Spleen (tissue), 11 donors: ENCODE measurements at regions not wholly inside any gene's neighbourhood (a gene's known extent, or its start where the extent isn't known, plus 50 kb on each side); places are given as distances from the start of the nearest gene placed in this dataset.

ENCODE experiments used
- DNase-seq: peaks from one replicate; pipeline ENCODE4 v3.0.0-alpha.2; 2020
- H3K27ac ChIP-seq, 8 donors: fragments of 200-600 bp; sonication (generic) in 7 of 8; 1 replicate in 4 of 8; 2 replicates in 4 of 8; pipeline versions ENCODE4 v1.5.0 to v1.8.0; 2016 to 2021; ENCODE audit warnings: inconsistent platforms in 4 of 8, mild to moderate bottlenecking in 4 of 8, moderate library complexity in 1 of 8
- H3K27me3 ChIP-seq, 7 donors: fragments of 200-600 bp; sonication (generic) in 6 of 7; replicated peaks in 1 of 7; 1 replicate in 4 of 7; 2 replicates in 3 of 7; pipeline versions ENCODE4 v1.5.0 to v1.8.0; 2016 to 2021; ENCODE audit warnings: inconsistent platforms in 3 of 7, mild to moderate bottlenecking in 1 of 7
- H3K36me3 ChIP-seq, 6 donors: fragments of 200-600 bp; sonication (generic) in 5 of 6; 1 replicate in 4 of 6; 2 replicates in 2 of 6; pipeline versions ENCODE4 v1.5.0 to v1.8.0; 2016 to 2021; ENCODE audit warnings: inconsistent platforms in 2 of 6
- H3K4me1 ChIP-seq, 6 donors: fragments of 200-600 bp; sonication (generic) in 5 of 6; 1 replicate in 3 of 6; 2 replicates in 3 of 6; pipeline versions ENCODE4 v1.5.0 to v1.8.0; 2016 to 2021; ENCODE audit warnings: inconsistent platforms in 3 of 6
- H3K4me3 ChIP-seq, 8 donors: fragments of 200-600 bp; sonication (generic) in 7 of 8; 1 replicate in 4 of 8; 2 replicates in 4 of 8; pipeline versions ENCODE4 v1.5.0 to v1.8.0; 2016 to 2021; ENCODE audit warnings: inconsistent platforms in 4 of 8, mild to moderate bottlenecking in 4 of 8, moderate library complexity in 2 of 8
- H3K9me3 ChIP-seq, 8 donors: fragments of 200-600 bp; sonication (generic) in 7 of 8; 1 replicate in 4 of 8; 2 replicates in 4 of 8; pipeline versions ENCODE4 v1.5.0 to v1.8.0; 2016 to 2021; ENCODE audit warnings: inconsistent platforms in 4 of 8
- CTCF ChIP-seq, 11 experiments: fragments of 200-600 bp in 7 of 11; fragments of 450-650 bp in 4 of 11; sonication (generic) in 4 of 11; IDR thresholded peaks in 8 of 11; conservative IDR thresholded peaks in 3 of 11; 1 replicate in 7 of 11; 2 replicates in 4 of 11; pipeline versions ENCODE4 v1.4.0 to v1.8.0; 2016 to 2021; ENCODE audit warnings: antibody characterized with exemption in 11 of 11, inconsistent platforms in 4 of 11, mild to moderate bottlenecking in 1 of 11
- POLR2A ChIP-seq, 3 donors: fragments of 450-650 bp; IDR thresholded peaks; one replicate each; pipeline ENCODE4 v1.5.1; 2017; ENCODE audit warnings: antibody characterized with exemption in 3 of 3, mild to moderate bottlenecking in 1 of 3
- POLR2AphosphoS5 ChIP-seq, 3 donors: sonication (generic); formaldehyde crosslinking; IDR thresholded peaks; one replicate each; pipeline ENCODE4 v1.5.1; 2017; ENCODE audit warnings: antibody characterized with exemption in 3 of 3
- WGBS, 5 donors: extraction: QIAGEN DNeasy Blood & Tissue Kit in 3 of 5; methylation state at CpG; one replicate each; pipeline versions ENCODE4 v1.1.5 to v1.1.7; 2013 to 2018; 5-methylcytosine and 5-hydroxymethylcytosine counted together
- intact Hi-C: fragments of 100-400 bp; cut with DNase I; formaldehyde crosslinking; loops from one replicate; pipeline ENCODE4 v1.15.0; 2023; ENCODE audit warnings: low total_unique reads
- donor health status: healthy with polysubstance abuse.
- donor health status: DM: no; HTN: no; CAD: no; lungs with moderate emphysema.
- donor health status: DM: no; HTN: no; CAD: no.
- donor health status: Bipolar disorder and iron deficiency.
- donor health status: healthy.
- donor health status: DM: no; HTN: no; CAD: no.
- donor health status: DM: yes; HTN: yes; CAD: no.

- Histone ChIP-seq H3K4me1 (no peaks in the 10 kb centered on the region), H3K27me3 (no peaks in the 10 kb centered on the region), H3K27ac (no peak overlapping the region), H3K4me3 (no peak overlapping the region), H3K36me3 (no peaks in the 10 kb centered on the region), H3K9me3 (no peaks in the 10 kb centered on the region)
- TF ChIP-seq POLR2AphosphoS5 (IDR thresholded peaks at IDR 0.05): no peak
- no peak for TF ChIP-seq CTCF (IDR thresholded peaks at IDR 0.05 in 8 of 11, conservative IDR thresholded peaks at IDR 0.05 in 3 of 11)
- TF ChIP-seq POLR2A (IDR thresholded peaks at IDR 0.05): no peak
- DNase-seq: no peak
- WGBS, 5 donors: 44 to 64% (median 57%) methylated on average over 5 of the region's 5 CpGs
- intact Hi-C loops: no loop called here
Measured at GRCh38 chr18:72673242-72673641, 129.1 kb upstream of the CBLN2 start.

GRCh38 chr18:72672364-72673184 lies 128.4 kb upstream of the CBLN2 start:
- H3K27ac ChIP-seq: no peak overlapping the region
- 66 to 74% (median 70%) methylated on average over 11 of the region's 11 CpGs for WGBS, 5 donors
- no peaks in the 10 kb centered on the region for H3K27me3 ChIP-seq
- intact Hi-C loops: no loop called here
- no peaks in the 10 kb centered on the region for H3K9me3 ChIP-seq
- no peaks in the 10 kb centered on the region for H3K4me1 ChIP-seq
- no peaks in the 10 kb centered on the region for H3K36me3 ChIP-seq
- H3K4me3 ChIP-seq: no peak overlapping the region
- TF ChIP-seq POLR2AphosphoS5 (IDR thresholded peaks at IDR 0.05) (no peak), CTCF (IDR thresholded peaks at IDR 0.05 in 8 of 11, conservative IDR thresholded peaks at IDR 0.05 in 3 of 11) (peak in 8 of 11 experiments; percentile 20 to 61 (median 53))
- DNase-seq: no peak

- H3K4me3 ChIP-seq: no peak overlapping the region
- no peak for DNase-seq
- WGBS, 5 donors: 74 to 97% (median 83%) methylated on average over 3 to 6 of the region's 6 CpGs
- H3K4me1 ChIP-seq: no peaks in the 10 kb centered on the region
- no peaks in the 10 kb centered on the region for H3K36me3 ChIP-seq
- no peak overlapping the region for H3K27ac ChIP-seq
- TF ChIP-seq POLR2A (IDR thresholded peaks at IDR 0.05) (no peak), POLR2AphosphoS5 (IDR thresholded peaks at IDR 0.05) (no peak), CTCF (IDR thresholded peaks at IDR 0.05 in 8 of 11, conservative IDR thresholded peaks at IDR 0.05 in 3 of 11) (no peak)
- no peaks in the 10 kb centered on the region for H3K27me3 ChIP-seq
- intact Hi-C loops: no loop called here
- H3K9me3 ChIP-seq: peaks cover 0 to 4% (median 0%) of the 10 kb centered on the region in 8 donors
Measured at GRCh38 chr18:72667932-72668331, 123.8 kb upstream of the CBLN2 start.

- H3K36me3 ChIP-seq: no peaks in the 10 kb centered on the region
- intact Hi-C loops: no loop called here
- 50 to 71% (median 63%) methylated on average over 3 of the region's 3 CpGs for WGBS, 5 donors
- no peaks in the 10 kb centered on the region for H3K27me3 ChIP-seq
- no peaks in the 10 kb centered on the region for H3K9me3 ChIP-seq
- TF ChIP-seq POLR2AphosphoS5 (IDR thresholded peaks at IDR 0.05) (no peak), POLR2A (IDR thresholded peaks at IDR 0.05) (no peak), CTCF (IDR thresholded peaks at IDR 0.05 in 8 of 11, conservative IDR thresholded peaks at IDR 0.05 in 3 of 11) (peak in 7 of 11 experiments; percentile 10 to 51 (median 29))
- no peak overlapping the region for H3K4me3 ChIP-seq
- no peak for DNase-seq
- no peaks in the 10 kb centered on the region for H3K4me1 ChIP-seq
- H3K27ac ChIP-seq: no peak overlapping the region
Measured at GRCh38 chr18:72652990-72653593, 109.0 kb upstream of the CBLN2 start.
